Karpas-422 (cell line): ENCODE measurements at regions not wholly inside any gene's neighbourhood (a gene's known extent, or its start where the extent isn't known, plus 50 kb on each side); places are given as distances from the start of the nearest gene placed in this dataset.
"Not testable (repeated sequence)": the region's sequence is repeated elsewhere in the genome, so short reads cannot be mapped to it uniquely, and the experiment has no call there.

Source experiments
- DNase-seq: peaks from one replicate; pipeline ENCODE4 v3.0.0-alpha.2; 2015
- H2AFZ ChIP-seq: fragments of 200-600 bp; sonication (generic); 2 replicates; pipeline ENCODE4 v1.6.1; 2014; ENCODE audit warnings: antibody characterized with exemption, low read length, mixed read lengths
- H3K27ac ChIP-seq: fragments of 200-600 bp; sonication (generic); 2 replicates; pipeline ENCODE4 v1.5.1; 2014; ENCODE audit warnings: mild to moderate bottlenecking, low read length, moderate library complexity
- H3K27me3 ChIP-seq: fragments of 200-600 bp; sonication (generic); 2 replicates; pipeline ENCODE4 v1.6.1; 2014; ENCODE audit warnings: low read length, mixed read lengths
- H3K36me3 ChIP-seq: fragments of 200-600 bp; sonication (generic); 2 replicates; pipeline ENCODE4 v1.6.1; 2014; ENCODE audit warnings: low read length, mixed read lengths; ENCODE audit not compliant: insufficient read depth
- H3K4me1 ChIP-seq: fragments of 200-600 bp; sonication (generic); 2 replicates; pipeline ENCODE4 v1.6.1; 2014; ENCODE audit warnings: mild to moderate bottlenecking, low read length, mixed read lengths
- H3K4me2 ChIP-seq: fragments of 200-600 bp; sonication (generic); 2 replicates; pipeline ENCODE4 v1.6.1; 2014; ENCODE audit warnings: low read length, low read depth, mild to moderate bottlenecking; ENCODE audit not compliant: poor library complexity, severe bottlenecking
- H3K4me3 ChIP-seq: fragments of 200-600 bp; sonication (generic); 2 replicates; pipeline ENCODE4 v1.5.1; 2014; ENCODE audit warnings: mild to moderate bottlenecking, antibody characterized with exemption, low read length, mixed read lengths
- H3K79me2 ChIP-seq: fragments of 200-600 bp; sonication (generic); 2 replicates; pipeline ENCODE4 v1.6.1; 2014; ENCODE audit warnings: mild to moderate bottlenecking, low read length, mixed read lengths
- H3K9ac ChIP-seq: fragments of 200-600 bp; sonication (generic); 2 replicates; pipeline ENCODE4 v1.6.0; 2014; ENCODE audit warnings: low read length
- H3K9me2 ChIP-seq: fragments of 200-600 bp; sonication (generic), shearing (Covaris generic); replicated peaks from 2 replicates; pipeline ENCODE4 v1.6.0; 2014; ENCODE audit warnings: mild to moderate bottlenecking, low read length, moderate library complexity; ENCODE audit not compliant: insufficient read depth
- H3K9me3 ChIP-seq: fragments of 300-700, 200-600 bp; sonication (generic); 2 replicates; pipeline ENCODE4 v1.6.1; 2014; ENCODE audit warnings: low read length, mixed read lengths
- H4K20me1 ChIP-seq: fragments of 200-600 bp; sonication (generic); 2 replicates; pipeline ENCODE4 v1.6.1; 2014; ENCODE audit warnings: mild to moderate bottlenecking, antibody characterized with exemption, low read length, low read depth; ENCODE audit not compliant: insufficient read depth

DNA sequence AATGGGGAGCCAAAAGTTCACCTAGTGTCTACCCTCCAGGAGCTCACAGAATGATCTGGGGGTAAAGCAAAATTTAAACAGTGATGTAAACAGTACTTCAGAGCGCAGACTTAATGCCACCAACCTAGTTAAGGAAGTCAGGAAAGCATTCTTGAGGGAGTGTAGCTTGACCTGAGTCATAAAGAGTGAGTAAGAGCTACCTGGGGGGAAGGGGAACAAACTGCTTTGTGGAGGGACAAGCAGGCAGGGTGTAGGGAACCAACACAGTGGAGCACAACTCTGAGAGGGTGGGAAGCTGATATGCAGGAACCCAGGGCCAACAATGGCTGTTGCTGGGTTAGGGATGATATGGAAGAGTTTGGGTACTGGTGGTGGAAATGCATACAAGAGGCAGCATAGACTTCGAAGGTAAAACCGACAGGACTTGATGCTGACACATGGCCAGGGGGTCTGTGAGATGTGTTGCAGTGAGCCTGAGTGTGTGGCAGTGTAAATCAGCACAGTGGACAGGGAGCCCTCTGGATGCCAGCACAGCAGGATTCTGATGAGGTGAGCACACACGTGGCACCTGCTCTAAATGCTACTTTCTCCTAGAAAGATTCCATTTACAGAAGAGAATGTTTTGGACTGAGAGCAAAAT is 58.3 kb upstream of the CYP2D6 start:
- Histone ChIP-seq H3K27ac (no peak overlapping the region), H3K4me2 (no peak overlapping the region), H4K20me1 (no peaks in the 10 kb centered on the region; the same call in 1 of the 2 replicates), H3K4me3 (no peak overlapping the region), H3K9me2 (no peaks in the 10 kb centered on the region), H3K79me2 (peaks cover 98% of the 10 kb centered on the region), H3K9ac (no peak overlapping the region), H3K27me3 (no peaks in the 10 kb centered on the region), H3K4me1 (peaks cover 39% of the 10 kb centered on the region), H2AFZ (no peak overlapping the region), H3K36me3 (no peaks in the 10 kb centered on the region), H3K9me3 (no peaks in the 10 kb centered on the region)
- DNase-seq = no peak

- no peak for DNase-seq
- Histone ChIP-seq H3K36me3 (no peaks in the 10 kb centered on the region), H2AFZ (no peak overlapping the region), H3K79me2 (peaks cover 96% of the 10 kb centered on the region), H3K9me2 (no peaks in the 10 kb centered on the region), H3K4me3 (no peak overlapping the region), H3K4me1 (peaks cover 43% of the 10 kb centered on the region), H3K9me3 (no peaks in the 10 kb centered on the region), H4K20me1 (no peaks in the 10 kb centered on the region; the same call in 1 of the 2 replicates), H3K27ac (no peak overlapping the region), H3K27me3 (no peaks in the 10 kb centered on the region), H3K9ac (no peak overlapping the region), H3K4me2 (no peak overlapping the region)
These were observed 57.0 kb upstream of the CYP2D6 start for GRCh38 chr22:42187646-42188045.

DNA sequence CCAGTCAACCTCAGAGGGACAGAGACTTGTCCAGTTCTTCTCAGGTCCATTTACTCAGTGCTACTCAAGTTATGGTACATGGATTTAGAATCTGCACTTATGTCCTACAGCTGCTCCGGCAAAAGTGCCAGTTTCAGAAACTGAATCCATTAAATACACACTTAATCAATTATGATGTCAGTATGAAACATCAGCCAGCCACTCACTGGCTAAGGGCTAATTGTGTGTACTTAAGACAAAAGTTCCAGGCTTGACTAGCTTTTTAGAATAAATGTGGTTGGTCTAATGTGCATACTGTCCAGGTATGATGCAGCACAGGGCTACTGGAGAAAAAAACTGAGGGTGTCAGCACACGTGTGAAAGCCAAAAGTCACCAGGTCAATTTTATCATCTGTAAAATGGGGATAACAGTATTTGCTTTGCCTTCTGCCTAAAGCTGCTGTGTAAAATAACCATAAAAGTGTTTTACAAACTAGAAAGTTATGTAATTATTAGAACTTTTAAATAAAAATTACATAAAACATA is 55.4 kb upstream of the CYP2D6 start:
- Histone ChIP-seq H3K36me3 (no peaks in the 10 kb centered on the region), H3K79me2 (peaks cover 92% of the 10 kb centered on the region), H3K9me2 (no peaks in the 10 kb centered on the region), H3K4me3 (no peak overlapping the region), H3K27ac (no peak overlapping the region), H3K4me2 (no peak overlapping the region), H3K4me1 (peaks cover 58% of the 10 kb centered on the region), H4K20me1 (no peaks in the 10 kb centered on the region; the same call in 1 of the 2 replicates), H3K9me3 (no peaks in the 10 kb centered on the region), H2AFZ (no peak overlapping the region), H3K27me3 (no peaks in the 10 kb centered on the region), H3K9ac (no peak overlapping the region)
- DNase-seq = no peak

- H3K4me2 ChIP-seq = peak overlapping the region; percentile 6
- H3K36me3 ChIP-seq = no peaks in the 10 kb centered on the region
- no peaks in the 10 kb centered on the region for H3K27me3 ChIP-seq
- no peaks in the 10 kb centered on the region for H4K20me1 ChIP-seq
- no peaks in the 10 kb centered on the region for H3K9me3 ChIP-seq
- H3K79me2 ChIP-seq = peaks cover 92% of the 10 kb centered on the region
- DNase-seq = no peak
- H3K27ac ChIP-seq = 0 out of 2 replicates have a peak overlapping the region, but pooled peaks have one; percentile 43
- H2AFZ ChIP-seq = no peak overlapping the region
- no peak overlapping the region for H3K4me3 ChIP-seq
- peaks cover 58% of the 10 kb centered on the region for H3K4me1 ChIP-seq
- no peak overlapping the region for H3K9ac ChIP-seq
- H3K9me2 ChIP-seq = no peaks in the 10 kb centered on the region
These were observed 54.2 kb upstream of the CYP2D6 start for GRCh38 chr22:42184852-42185251.

- not testable (repeated sequence) for H3K9ac ChIP-seq, H3K9me2 ChIP-seq, H3K36me3 ChIP-seq, H2AFZ ChIP-seq, H3K4me3 ChIP-seq, H3K9me3 ChIP-seq, H3K27me3 ChIP-seq, H3K4me2 ChIP-seq, DNase-seq, H4K20me1 ChIP-seq, H3K27ac ChIP-seq
- H3K4me1 ChIP-seq = peaks cover 58% of the 10 kb centered on the region
- H3K79me2 ChIP-seq = peaks cover 89% of the 10 kb centered on the region
These were observed 53.0 kb upstream of the CYP2D6 start for GRCh38 chr22:42183461-42184059.

DNA sequence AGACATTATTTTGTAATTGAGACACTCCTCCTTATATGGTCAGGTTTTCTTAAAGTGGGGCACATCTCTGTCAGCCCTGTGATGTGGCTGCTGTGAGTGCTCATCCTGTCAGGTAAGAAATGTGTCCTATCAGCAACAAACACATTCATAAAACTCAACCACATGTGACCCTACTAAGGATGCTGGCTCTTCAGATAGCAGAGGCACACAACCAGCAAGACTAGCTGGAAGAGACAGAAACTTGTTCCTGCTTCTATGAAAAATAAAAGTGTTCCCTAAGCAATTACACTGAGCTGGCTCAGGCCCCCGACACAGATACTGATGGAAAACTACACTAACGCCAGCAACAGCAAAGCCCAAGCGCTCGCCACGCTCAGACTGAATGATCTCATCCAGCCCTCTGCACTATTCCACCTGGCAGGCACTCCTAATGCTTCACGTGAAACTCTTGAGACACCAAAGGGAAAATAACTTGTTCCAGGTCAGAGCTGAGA is 49.8 kb upstream of the CYP2D6 start:
- Histone ChIP-seq H3K27me3 (no peaks in the 10 kb centered on the region), H3K79me2 (peaks cover 82% of the 10 kb centered on the region), H4K20me1 (no peaks in the 10 kb centered on the region), H2AFZ (no peak overlapping the region), H3K4me3 (no peak overlapping the region), H3K9me3 (no peaks in the 10 kb centered on the region), H3K4me1 (peaks cover 39% of the 10 kb centered on the region), H3K4me2 (no peak overlapping the region), H3K36me3 (0 out of 2 replicates have a peak, but pooled peaks cover 6% of the 10 kb centered on the region), H3K27ac (no peak overlapping the region), H3K9me2 (no peaks in the 10 kb centered on the region), H3K9ac (no peak overlapping the region)
- no peak for DNase-seq
